T-helper 2 cell treated with Interferon-gamma antibody and Interleukin-4, amounts not matched to agents 5 μg/mL and 100 μg/mL, for 36 hours (primary cell): ENCODE measurements at regions not wholly inside any gene's neighbourhood (a gene's known extent, or its start where the extent isn't known, plus 50 kb on each side); places are given as distances from the start of the nearest gene placed in this dataset.

Experiments used
- DNase-seq: peaks from one replicate; pipeline ENCODE4 v3.0.0; 2021; ENCODE audit warnings: low spot score
- H3K27ac Mint-ChIP-seq: one replicate; pipeline ENCODE4 v1.8.0; 2021; ENCODE audit warnings: mild to moderate bottlenecking, mixed read lengths
- H3K27me3 Mint-ChIP-seq: one replicate; pipeline ENCODE4 v1.8.0; 2021; ENCODE audit warnings: low read depth, mixed read lengths
- H3K36me3 Mint-ChIP-seq: one replicate; pipeline ENCODE4 v1.8.0; 2021; ENCODE audit warnings: low read depth, mixed read lengths
- H3K4me1 Mint-ChIP-seq: one replicate; pipeline ENCODE4 v1.8.0; 2021; ENCODE audit warnings: low read depth, mixed read lengths
- H3K4me3 Mint-ChIP-seq: one replicate; pipeline ENCODE4 v1.8.0; 2022; ENCODE audit warnings: mild to moderate bottlenecking, moderate library complexity, mixed read lengths
- H3K9me3 Mint-ChIP-seq: one replicate; pipeline ENCODE4 v1.8.0; 2021; ENCODE audit warnings: mixed read lengths

DNA sequence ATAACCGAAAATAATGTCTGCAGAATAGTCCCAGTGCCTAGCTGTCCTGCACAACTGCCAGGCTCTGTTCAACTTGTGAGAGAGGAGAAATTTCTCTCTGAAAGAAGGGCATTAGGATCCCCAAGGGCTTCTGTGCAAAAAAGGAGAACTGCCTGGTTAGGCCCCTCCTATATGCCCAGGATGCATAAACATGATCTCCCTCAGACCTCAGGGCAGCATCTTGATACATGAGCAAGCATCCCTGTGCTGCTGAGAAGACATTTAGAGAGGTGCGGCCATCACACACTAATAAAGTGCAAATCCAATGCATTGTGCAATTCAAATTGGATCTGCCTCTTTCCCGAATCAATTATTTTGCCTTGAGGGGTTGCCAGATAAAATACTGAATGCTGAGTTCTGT is 553.6 kb downstream of the TNS3 start:
- Mint-ChIP-seq H3K9me3 (no peaks in the 10 kb centered on the region), H3K4me1 (no peaks in the 10 kb centered on the region), H3K36me3 (no peaks in the 10 kb centered on the region), H3K27ac (no peak overlapping the region), H3K4me3 (no peak overlapping the region), H3K27me3 (no peaks in the 10 kb centered on the region)
- DNase-seq: no peak

DNA sequence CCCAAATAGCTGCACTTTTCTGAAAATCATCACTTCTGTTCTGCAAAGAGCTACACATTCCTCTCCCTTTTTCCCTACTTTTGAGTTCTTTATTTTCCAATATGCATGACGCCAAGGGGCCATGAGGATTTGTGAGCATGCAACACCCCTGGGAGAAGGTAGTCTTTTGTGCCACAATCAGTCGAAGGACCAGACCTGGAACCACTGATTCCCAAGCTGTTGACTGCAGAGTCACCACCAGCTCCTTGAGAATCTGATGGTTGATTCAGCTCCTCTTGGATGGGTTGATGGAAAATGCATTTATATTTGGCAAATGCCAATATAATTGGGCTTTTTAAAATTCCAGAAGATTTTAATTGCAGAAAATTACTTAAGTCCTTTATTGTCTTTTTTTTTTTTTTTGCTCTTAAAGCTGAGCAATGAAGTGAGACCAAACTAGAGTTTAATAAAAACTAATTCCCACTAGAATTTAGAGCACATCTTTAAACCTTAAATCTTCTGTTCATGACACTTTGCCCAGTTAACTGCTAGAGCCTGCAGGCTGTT is 554.1 kb downstream of the TNS3 start:
- H3K4me1 Mint-ChIP-seq: no peaks in the 10 kb centered on the region
- H3K36me3 Mint-ChIP-seq: no peaks in the 10 kb centered on the region
- no peak for DNase-seq
- no peak overlapping the region for H3K27ac Mint-ChIP-seq
- H3K9me3 Mint-ChIP-seq: no peaks in the 10 kb centered on the region
- no peak overlapping the region for H3K4me3 Mint-ChIP-seq
- H3K27me3 Mint-ChIP-seq: no peaks in the 10 kb centered on the region

DNA sequence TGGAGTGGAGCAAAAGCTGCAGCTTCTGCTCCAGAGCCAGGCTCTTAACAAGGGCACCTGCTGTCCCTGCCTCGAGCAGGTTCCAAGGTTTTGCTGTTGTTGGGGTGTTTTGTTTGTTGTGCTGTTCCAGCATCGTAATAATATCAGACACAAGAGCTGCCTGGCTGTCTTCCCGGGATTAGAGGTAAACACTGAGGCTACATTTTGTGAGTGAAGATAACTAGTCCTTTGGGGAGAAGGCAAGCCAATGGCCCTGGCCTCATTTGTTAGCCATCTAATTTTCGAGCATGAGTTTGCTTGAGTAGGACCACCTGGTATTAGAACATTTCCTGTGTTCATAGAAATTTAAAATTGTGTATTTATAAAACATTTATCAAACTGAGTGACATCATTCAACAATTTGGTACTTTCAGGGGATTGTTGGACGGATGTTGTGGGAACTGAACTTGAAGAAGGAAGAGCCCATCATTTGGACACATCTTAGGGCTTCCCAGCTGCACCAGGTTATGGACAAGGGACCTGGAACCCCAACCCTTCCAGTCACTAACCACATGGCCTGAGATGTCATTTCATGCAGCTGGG is 555.0 kb downstream of the TNS3 start:
- DNase-seq: no peak
- Mint-ChIP-seq H3K4me3 (no peak overlapping the region), H3K27me3 (no peaks in the 10 kb centered on the region), H3K36me3 (no peaks in the 10 kb centered on the region), H3K9me3 (no peaks in the 10 kb centered on the region), H3K27ac (no peak overlapping the region), H3K4me1 (no peaks in the 10 kb centered on the region)

DNA sequence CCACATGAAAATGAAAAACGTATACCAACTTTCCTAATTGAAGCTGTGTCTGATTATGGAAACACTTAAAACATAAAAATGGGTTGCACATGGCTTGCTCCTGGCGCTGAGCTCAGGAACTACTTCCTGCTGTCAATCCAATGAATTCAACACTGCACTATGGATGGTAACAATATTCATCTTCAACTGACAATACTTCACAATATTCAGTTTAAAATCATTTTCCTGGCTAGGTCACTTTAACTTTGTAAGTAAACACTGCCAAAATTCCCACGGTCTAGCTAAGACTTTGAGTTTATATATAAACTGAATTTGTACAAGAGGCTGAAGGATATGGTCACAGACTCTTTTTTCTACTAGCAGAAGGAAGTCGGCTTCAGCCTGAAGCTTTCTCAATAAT is 556.9 kb downstream of the TNS3 start:
- Mint-ChIP-seq H3K27ac (no peak overlapping the region), H3K9me3 (no peaks in the 10 kb centered on the region), H3K4me1 (no peaks in the 10 kb centered on the region), H3K27me3 (no peaks in the 10 kb centered on the region), H3K4me3 (no peak overlapping the region), H3K36me3 (no peaks in the 10 kb centered on the region)
- no peak for DNase-seq

DNA sequence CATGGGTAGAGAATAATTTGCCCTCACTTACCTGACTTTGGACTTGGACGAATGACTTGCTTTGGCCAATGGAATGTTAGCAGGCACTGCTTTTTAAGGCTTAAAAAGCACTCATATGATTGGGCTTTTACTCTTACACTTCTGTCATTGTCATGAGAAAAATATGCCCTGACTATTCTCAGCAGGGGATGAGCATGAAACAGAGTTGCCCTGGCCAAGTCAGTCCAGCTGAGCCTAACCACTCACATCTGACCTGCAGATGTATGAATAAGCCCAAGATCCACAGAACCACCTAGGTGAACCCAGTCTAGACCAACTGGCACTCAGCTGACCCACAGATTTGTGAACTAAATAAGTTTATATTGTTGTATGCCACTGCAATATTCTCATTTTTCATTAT is 573.5 kb downstream of the TNS3 start:
- no peak for DNase-seq
- no peaks in the 10 kb centered on the region for H3K4me1 Mint-ChIP-seq
- H3K27ac Mint-ChIP-seq: no peak overlapping the region
- H3K27me3 Mint-ChIP-seq: no peaks in the 10 kb centered on the region
- no peaks in the 10 kb centered on the region for H3K36me3 Mint-ChIP-seq
- H3K9me3 Mint-ChIP-seq: no peaks in the 10 kb centered on the region
- no peak overlapping the region for H3K4me3 Mint-ChIP-seq

DNA sequence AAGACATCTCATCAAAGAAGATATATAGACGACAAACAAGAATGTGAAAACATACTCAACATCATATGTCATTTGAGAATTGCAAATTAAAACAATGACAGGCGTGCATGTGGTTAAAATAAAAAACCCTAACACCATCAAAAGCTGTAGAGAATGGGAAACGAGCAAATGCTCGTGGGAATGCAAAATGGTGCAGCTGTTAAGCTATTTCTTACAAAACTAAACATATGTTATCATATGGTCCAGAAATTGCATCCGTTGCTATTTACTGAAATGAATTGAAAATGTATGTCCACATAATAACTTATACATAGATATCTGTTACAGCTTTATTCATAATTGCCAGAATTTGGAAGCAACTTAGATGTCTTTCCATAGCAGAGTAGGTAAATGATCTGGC is 574.4 kb downstream of the TNS3 start:
- no peaks in the 10 kb centered on the region for H3K27me3 Mint-ChIP-seq
- H3K4me3 Mint-ChIP-seq: no peak overlapping the region
- no peaks in the 10 kb centered on the region for H3K4me1 Mint-ChIP-seq
- H3K36me3 Mint-ChIP-seq: no peaks in the 10 kb centered on the region
- no peaks in the 10 kb centered on the region for H3K9me3 Mint-ChIP-seq
- no peak overlapping the region for H3K27ac Mint-ChIP-seq
- DNase-seq: no peak

DNA sequence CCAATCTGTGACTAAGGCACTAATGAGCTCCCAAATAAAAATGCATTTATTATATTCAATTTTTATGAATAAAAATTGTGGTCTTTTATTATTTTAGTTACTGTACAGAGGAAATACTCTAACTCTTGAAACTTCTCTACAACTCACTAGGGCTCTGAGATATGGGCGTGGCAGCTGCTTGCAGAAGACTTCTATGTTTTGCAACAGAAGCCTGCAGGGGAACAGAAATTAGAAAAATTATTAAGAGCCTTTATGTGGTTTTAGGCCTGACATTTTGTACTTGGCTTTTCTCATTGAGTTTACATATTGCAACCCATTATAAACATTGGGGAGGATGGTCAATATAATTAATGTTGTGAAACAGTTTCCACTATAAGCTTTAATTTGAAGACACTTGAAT is 581.4 kb downstream of the TNS3 start:
- Mint-ChIP-seq H3K4me1 (no peaks in the 10 kb centered on the region), H3K9me3 (no peaks in the 10 kb centered on the region), H3K27me3 (no peaks in the 10 kb centered on the region), H3K4me3 (no peak overlapping the region), H3K36me3 (no peaks in the 10 kb centered on the region), H3K27ac (no peak overlapping the region)
- no peak for DNase-seq

DNA sequence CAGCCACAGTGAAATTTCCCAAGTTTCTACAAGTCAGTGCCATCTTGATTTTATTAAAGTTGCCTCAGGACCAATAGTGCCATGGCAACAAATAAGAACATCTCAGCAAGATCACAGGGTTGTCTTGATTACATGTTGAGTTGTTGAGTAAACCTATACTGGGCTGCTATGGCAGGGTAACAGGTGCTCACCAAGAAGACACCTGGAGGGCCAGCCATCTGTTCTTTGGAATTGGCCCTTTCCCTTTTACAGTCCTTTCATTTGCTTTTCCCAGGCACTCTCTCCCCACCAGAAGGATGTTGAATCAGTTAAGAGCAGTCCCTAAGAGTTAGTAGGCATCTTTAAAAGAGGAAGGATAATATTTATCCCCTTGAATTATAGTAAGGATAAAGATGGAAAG is 582.0 kb downstream of the TNS3 start:
- H3K9me3 Mint-ChIP-seq: no peaks in the 10 kb centered on the region
- H3K27ac Mint-ChIP-seq: no peak overlapping the region
- H3K27me3 Mint-ChIP-seq: no peaks in the 10 kb centered on the region
- no peak for DNase-seq
- no peaks in the 10 kb centered on the region for H3K4me1 Mint-ChIP-seq
- no peaks in the 10 kb centered on the region for H3K36me3 Mint-ChIP-seq
- H3K4me3 Mint-ChIP-seq: no peak overlapping the region

DNA sequence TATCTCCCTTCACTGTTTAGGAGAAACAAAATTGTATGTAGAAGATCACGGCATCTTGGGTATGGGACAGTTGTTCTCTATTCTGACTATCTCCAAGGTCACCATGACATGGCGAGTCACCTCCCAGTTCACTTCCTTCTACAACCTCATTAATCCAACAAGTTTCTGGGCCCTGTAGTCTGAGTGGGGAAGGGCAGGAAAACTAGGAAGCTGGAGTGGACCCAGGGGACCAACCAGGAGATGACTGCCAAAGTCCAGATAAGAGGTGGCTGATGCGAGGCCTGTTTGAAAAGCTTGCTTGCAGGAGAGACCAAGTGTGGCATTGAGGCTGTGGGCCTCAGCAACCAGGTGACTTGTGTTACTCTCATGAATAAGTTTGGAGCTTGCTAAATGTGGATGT is 584.9 kb downstream of the TNS3 start:
- Mint-ChIP-seq H3K36me3 (no peaks in the 10 kb centered on the region), H3K9me3 (no peaks in the 10 kb centered on the region), H3K27ac (no peak overlapping the region), H3K4me1 (no peaks in the 10 kb centered on the region), H3K4me3 (no peak overlapping the region), H3K27me3 (no peaks in the 10 kb centered on the region)
- no peak for DNase-seq

DNA sequence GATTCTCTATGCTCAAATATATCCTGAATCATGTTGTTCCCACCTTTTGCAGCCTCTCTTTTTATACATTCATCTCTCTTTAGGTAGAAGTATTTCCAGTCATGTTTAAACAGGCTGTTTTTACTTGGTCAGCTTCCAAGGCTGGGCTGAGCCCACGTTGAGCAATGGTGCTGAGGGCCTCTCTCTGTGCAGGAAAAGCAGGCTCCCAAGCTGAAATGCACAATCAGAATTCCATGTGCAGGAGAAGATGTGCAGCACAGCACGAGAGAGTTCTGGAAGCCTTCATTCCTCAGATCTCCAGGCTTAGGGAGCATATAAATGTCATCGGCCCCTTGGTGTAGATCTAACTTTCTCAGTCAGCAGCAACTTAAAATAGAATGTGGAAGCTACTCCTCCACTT is 588.5 kb downstream of the TNS3 start:
- H3K4me1 Mint-ChIP-seq: no peaks in the 10 kb centered on the region
- H3K9me3 Mint-ChIP-seq: no peaks in the 10 kb centered on the region
- no peaks in the 10 kb centered on the region for H3K36me3 Mint-ChIP-seq
- H3K27me3 Mint-ChIP-seq: no peaks in the 10 kb centered on the region
- no peak for DNase-seq
- no peak overlapping the region for H3K27ac Mint-ChIP-seq
- H3K4me3 Mint-ChIP-seq: no peak overlapping the region

DNA sequence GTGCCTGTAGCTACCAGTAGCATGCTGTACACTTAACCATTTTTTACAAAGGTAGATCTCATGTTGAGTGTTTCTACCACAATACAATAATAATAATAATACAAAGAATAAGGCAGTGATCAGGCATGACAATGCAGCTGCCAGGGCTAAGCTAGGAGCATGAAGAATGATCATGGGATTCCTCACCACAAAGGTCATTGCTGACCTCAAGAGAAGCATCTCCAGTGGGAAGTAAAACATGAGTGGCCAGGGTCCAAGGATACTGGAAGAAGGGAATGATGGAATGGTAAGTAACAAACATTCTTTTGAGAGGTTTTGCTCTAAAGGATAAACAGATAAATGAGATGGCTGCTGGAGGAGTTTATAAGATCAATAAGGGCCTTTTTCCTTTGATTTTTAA is 591.1 kb downstream of the TNS3 start:
- DNase-seq: no peak
- Mint-ChIP-seq H3K4me3 (no peak overlapping the region), H3K27ac (no peak overlapping the region), H3K27me3 (no peaks in the 10 kb centered on the region), H3K4me1 (no peaks in the 10 kb centered on the region), H3K9me3 (no peaks in the 10 kb centered on the region), H3K36me3 (no peaks in the 10 kb centered on the region)

DNA sequence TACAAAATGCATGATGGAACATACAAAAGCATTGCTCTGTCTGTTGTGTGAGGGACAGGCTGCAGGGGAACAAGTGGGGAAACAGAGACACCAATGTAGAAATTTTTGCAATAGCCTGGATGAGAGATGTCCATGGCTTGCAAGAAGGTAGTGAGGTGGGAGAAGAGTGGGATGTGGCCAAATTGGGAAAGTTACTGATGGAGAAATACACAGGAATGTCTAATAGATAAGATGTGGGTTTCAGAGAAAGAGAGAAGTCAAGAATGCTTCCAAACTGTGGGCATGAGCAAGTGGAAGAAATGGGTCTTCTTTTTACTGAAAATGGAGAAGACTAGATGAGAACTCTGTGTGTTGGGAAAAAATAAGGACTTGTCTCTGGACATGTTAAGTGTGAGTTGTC is 592.7 kb downstream of the TNS3 start:
- DNase-seq: no peak
- Mint-ChIP-seq H3K9me3 (no peaks in the 10 kb centered on the region), H3K36me3 (no peaks in the 10 kb centered on the region), H3K27ac (no peak overlapping the region), H3K27me3 (no peaks in the 10 kb centered on the region), H3K4me3 (no peak overlapping the region), H3K4me1 (no peaks in the 10 kb centered on the region)

DNA sequence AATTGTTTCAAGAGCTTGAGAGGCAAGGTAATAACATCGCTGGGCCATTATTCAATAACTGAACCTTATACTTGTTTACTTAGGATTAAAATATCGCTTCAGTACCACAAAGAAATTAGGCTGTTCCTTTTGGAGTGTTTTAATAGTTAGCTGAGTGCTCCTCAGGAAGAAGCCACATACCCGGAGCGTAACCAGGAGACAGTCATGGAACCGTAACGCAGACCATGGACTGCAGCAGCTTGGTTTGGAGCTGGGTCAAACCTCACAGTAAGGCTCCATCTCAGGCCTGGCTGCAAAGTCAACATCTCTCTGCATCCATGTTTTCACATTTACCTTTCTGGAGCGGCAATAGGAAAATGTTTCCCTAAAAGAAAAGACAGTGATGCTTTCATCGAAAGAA is 599.0 kb downstream of the TNS3 start:
- H3K9me3 Mint-ChIP-seq: peaks cover 4% of the 10 kb centered on the region
- H3K36me3 Mint-ChIP-seq: no peaks in the 10 kb centered on the region
- no peak overlapping the region for H3K4me3 Mint-ChIP-seq
- no peaks in the 10 kb centered on the region for H3K27me3 Mint-ChIP-seq
- no peak for DNase-seq
- H3K4me1 Mint-ChIP-seq: no peaks in the 10 kb centered on the region
- H3K27ac Mint-ChIP-seq: no peak overlapping the region

DNA sequence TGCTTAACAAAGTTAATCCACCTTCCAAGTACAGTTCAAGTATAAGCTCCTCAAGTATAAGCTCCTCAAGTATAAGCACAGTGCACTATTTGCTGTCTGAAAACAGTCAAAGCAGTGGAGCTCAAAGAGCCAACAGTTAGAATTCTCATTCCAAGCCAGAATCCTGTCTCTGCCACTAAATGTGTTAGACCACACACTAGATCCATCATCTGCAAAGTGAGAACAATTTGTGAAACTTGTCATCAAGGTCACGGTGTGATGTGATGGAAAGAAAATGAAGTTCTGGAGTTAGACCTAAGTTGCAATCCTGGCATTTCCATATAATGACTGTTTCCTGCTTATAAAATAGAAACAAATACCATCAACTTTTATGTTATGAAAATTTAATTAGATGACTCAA is 602.5 kb downstream of the TNS3 start:
- no peak for DNase-seq
- H3K9me3 Mint-ChIP-seq: peaks cover 4% of the 10 kb centered on the region

DNA sequence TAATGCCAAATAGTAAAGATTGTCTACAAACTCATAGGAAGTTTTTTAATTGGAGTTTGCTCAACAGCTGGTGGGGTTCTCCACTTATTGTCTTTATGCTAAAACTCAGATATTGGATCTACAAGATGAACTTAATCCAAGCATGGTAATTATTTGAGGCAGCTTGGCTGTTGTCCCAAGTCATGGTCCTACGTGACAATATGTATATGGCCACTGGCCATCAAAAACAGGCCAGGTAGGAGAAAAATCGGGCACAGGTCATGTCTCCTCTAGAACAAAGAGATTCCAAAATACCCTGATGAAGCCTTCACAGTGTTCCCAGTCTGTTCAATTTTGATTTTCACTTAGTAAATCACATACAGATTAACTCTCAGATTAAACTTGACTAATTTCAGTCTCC is 606.4 kb downstream of the TNS3 start:
- Mint-ChIP-seq H3K9me3 (no peaks in the 10 kb centered on the region), H3K36me3 (no peaks in the 10 kb centered on the region), H3K4me1 (no peaks in the 10 kb centered on the region), H3K4me3 (no peak overlapping the region), H3K27ac (no peak overlapping the region), H3K27me3 (no peaks in the 10 kb centered on the region)
- no peak for DNase-seq

More for the DNA sequence above, 602.5 kb downstream of the TNS3 start:
- Mint-ChIP-seq H3K27me3 (no peaks in the 10 kb centered on the region), H3K4me1 (no peaks in the 10 kb centered on the region), H3K27ac (no peak overlapping the region), H3K36me3 (no peaks in the 10 kb centered on the region), H3K4me3 (no peak overlapping the region)
